Heart right ventricle (tissue), 16 donors: ENCODE measurements at regions not wholly inside any gene's neighbourhood (a gene's known extent, or its start where the extent isn't known, plus 50 kb on each side); places are given as distances from the start of the nearest gene placed in this dataset.

Experiments
- ATAC-seq, 8 donors: fragments of 200-7000 bp; cut with Tn5 transposase; one replicate each; pipeline ENCODE4 v1.9.1; 2020; ENCODE audit warnings: mild to moderate bottlenecking in 8 of 8, moderate library complexity in 8 of 8, moderate number of reproducible peaks in 1 of 8
- DNase-seq, 2 donors: peaks; one replicate each; pipeline ENCODE4 v3.0.0-alpha.2; 2020
- H3K27ac ChIP-seq, 10 donors: fragments of 200-600 bp; sonication (generic) in 2 of 10; one replicate each; pipeline versions ENCODE4 v1.5.0 to v1.8.0; 2020 to 2022; ENCODE audit warnings: mild to moderate bottlenecking in 3 of 10
- H3K27me3 ChIP-seq, 7 donors: fragments of 200-600 bp; one replicate each; pipeline ENCODE4 v1.8.0; 2021 to 2022; ENCODE audit warnings: mild to moderate bottlenecking in 2 of 7
- H3K36me3 ChIP-seq, 9 donors: fragments of 200-600 bp; sonication (generic) in 1 of 9; one replicate each; pipeline versions ENCODE4 v1.5.0 to v1.8.0; 2020 to 2022; ENCODE audit warnings: mild to moderate bottlenecking in 2 of 9
- H3K4me1 ChIP-seq, 9 donors: fragments of 200-600 bp; sonication (generic) in 1 of 9; one replicate each; pipeline versions ENCODE4 v1.5.0 to v1.8.0; 2020 to 2022; ENCODE audit warnings: mild to moderate bottlenecking in 4 of 9
- H3K4me3 ChIP-seq, 10 donors: fragments of 200-600 bp; sonication (generic) in 2 of 10; one replicate each; pipeline versions ENCODE4 v1.5.0 to v1.8.0; 2020 to 2022; ENCODE audit warnings: mild to moderate bottlenecking in 7 of 10, moderate library complexity in 2 of 10
- H3K9me3 ChIP-seq, 11 donors: fragments of 200-600 bp in 10 of 11; sonication (generic) in 2 of 11; one replicate each; pipeline versions ENCODE4 v1.5.0 to v1.8.0; 2013 to 2022; ENCODE audit warnings: mild to moderate bottlenecking in 2 of 11, control low read depth in 1 of 11, moderate library complexity in 1 of 11
- WGBS, 2 donors: extraction: QIAGEN DNeasy Blood & Tissue Kit; methylation state at CpG; one replicate each; pipeline ENCODE4 v1.1.7; 2013; ENCODE audit warnings: inconsistent platforms in 1 of 2; 5-methylcytosine and 5-hydroxymethylcytosine counted together
- intact Hi-C, 10 donors: fragments of 100-400 bp; cut with DNase I; formaldehyde crosslinking; loops; one replicate each; pipeline versions ENCODE4 v1.11.1 to v1.14.2; 2022
- TF ChIP-seq, protein P1 (sequence below), 9 donors: fragments of 200-600 bp; sonication (generic) in 2 of 9; IDR thresholded peaks; one replicate each; pipeline versions ENCODE4 v1.5.0 to v1.8.0; 2021 to 2022; ENCODE audit warnings: antibody characterized with exemption in 9 of 9, mild to moderate bottlenecking in 5 of 9, moderate library complexity in 1 of 9
- donor health status: Arrhythmogenic right ventricular cardiomyopathy.
- donor health status: ischemic (EF 13 %, LVEDD 7.1; RV severe dilation, severe dysfunction).
- donor health status: healthy with polysubstance abuse.
- donor health status: DM: no; HTN: yes; CAD: no.
- donor health status: DM: no; HTN: no; CAD: no.
- donor health status: ischemic (EF 25% LVEDD 6.9; RV normal size, moderate dysfunction).
- donor health status: ischemic (EF 25% LVEDD 5.7; RV mildly dilated, moderate dysfunction).
- donor health status: healthy.
- donor health status: DM: yes; HTN: yes; CAD: no.
- donor health status: Ischemic cardiomyopathy.
- donor health status: ischemic (EF 35%, LVEDD 5.7; RV mildly dilated, moderate dysfunction).
- donor health status: nonischemic (EF 11% LVEDD 7.7; RV severe dilation, severe dysfunction).
- donor health status: DM: yes; HTN: yes; CAD: no.
- donor health status: PGD.
- donor health status: ischemic (EF 29% LVEDD 5.4; RV normal size, mild dysfunction).
- donor health status: nonischemic (EF 23%, LVEDD 6.1; RV moderate dilation, normal function).

DNA sequence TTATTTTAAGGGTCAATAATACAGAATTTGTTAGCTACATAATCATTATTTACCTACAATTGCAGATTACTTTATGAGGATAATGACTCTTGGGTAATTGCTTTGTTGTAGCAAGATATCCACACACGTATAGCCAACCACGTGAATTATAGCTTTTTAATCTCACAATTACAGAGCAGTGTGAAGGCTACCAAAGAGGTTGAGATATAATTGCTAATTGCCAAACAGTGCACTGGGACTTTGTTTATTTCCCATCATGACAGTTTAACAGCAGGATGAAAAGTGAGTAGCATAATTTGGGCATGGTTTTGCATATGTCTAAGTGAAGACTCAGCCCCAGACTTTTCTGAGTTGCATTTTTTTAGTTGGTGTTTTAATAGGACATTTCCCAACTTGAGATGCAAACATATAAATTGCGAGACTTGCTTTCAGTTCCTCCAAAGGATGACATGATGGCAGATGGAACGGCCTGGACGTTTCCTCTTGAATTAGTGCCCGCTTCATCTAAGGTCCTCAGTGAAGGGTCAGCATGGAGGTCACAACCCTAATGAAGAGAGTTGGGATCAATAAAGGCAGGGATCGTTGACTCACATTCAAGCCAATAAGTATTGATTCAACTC is 180.7 kb upstream of the GPR26 start:
- Histone ChIP-seq H3K27me3 (peaks cover 0 to 28% (median 6%) of the 10 kb centered on the region in 7 donors), H3K27ac (no peak overlapping the region), H3K9me3 (no peaks in the 10 kb centered on the region), H3K4me1 (no peaks in the 10 kb centered on the region), H3K36me3 (no peaks in the 10 kb centered on the region), H3K4me3 (no peak overlapping the region)
- 81 to 84% methylated on average over 7 of the region's 7 CpGs for WGBS, 2 donors
- no peak for ATAC-seq
- intact Hi-C loops: no loop called here
- DNase-seq: no peak
- TF ChIP-seq, protein P1, sequence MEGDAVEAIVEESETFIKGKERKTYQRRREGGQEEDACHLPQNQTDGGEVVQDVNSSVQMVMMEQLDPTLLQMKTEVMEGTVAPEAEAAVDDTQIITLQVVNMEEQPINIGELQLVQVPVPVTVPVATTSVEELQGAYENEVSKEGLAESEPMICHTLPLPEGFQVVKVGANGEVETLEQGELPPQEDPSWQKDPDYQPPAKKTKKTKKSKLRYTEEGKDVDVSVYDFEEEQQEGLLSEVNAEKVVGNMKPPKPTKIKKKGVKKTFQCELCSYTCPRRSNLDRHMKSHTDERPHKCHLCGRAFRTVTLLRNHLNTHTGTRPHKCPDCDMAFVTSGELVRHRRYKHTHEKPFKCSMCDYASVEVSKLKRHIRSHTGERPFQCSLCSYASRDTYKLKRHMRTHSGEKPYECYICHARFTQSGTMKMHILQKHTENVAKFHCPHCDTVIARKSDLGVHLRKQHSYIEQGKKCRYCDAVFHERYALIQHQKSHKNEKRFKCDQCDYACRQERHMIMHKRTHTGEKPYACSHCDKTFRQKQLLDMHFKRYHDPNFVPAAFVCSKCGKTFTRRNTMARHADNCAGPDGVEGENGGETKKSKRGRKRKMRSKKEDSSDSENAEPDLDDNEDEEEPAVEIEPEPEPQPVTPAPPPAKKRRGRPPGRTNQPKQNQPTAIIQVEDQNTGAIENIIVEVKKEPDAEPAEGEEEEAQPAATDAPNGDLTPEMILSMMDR (IDR thresholded peaks at IDR 0.05): no peak

DNA sequence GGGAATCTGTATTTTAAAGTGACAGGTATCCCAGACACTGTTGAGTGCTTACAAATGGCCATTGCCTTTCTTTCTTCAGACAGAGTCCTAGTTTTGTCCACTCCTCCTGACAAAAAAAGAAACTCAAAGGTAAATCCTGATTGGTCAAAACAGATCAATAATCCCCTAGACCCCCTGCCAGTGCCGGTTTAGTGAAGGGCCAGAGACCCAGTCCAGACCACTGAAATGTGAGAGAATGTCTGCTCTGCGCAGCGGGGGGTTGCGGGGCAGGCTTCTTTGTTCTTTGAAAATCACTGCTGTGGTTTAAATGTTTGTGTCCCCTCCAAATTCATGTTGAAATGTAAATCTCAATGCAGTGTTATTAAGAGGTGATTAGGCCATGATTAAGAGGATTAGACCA is 177.7 kb upstream of the GPR26 start:
- intact Hi-C loops: no loop called here
- H3K9me3 ChIP-seq: no peaks in the 10 kb centered on the region
- H3K4me3 ChIP-seq: no peak overlapping the region
- H3K27ac ChIP-seq: no peak overlapping the region
- ATAC-seq (no peak), DNase-seq (no peak)
- peaks cover 0 to 36% (median 17%) of the 10 kb centered on the region in 7 donors for H3K27me3 ChIP-seq
- 70 to 71% methylated on average over 4 of the region's 4 CpGs for WGBS, 2 donors
- no peaks in the 10 kb centered on the region for H3K36me3 ChIP-seq
- TF ChIP-seq, protein P1 (IDR thresholded peaks at IDR 0.05): no peak
- H3K4me1 ChIP-seq: no peaks in the 10 kb centered on the region

DNA sequence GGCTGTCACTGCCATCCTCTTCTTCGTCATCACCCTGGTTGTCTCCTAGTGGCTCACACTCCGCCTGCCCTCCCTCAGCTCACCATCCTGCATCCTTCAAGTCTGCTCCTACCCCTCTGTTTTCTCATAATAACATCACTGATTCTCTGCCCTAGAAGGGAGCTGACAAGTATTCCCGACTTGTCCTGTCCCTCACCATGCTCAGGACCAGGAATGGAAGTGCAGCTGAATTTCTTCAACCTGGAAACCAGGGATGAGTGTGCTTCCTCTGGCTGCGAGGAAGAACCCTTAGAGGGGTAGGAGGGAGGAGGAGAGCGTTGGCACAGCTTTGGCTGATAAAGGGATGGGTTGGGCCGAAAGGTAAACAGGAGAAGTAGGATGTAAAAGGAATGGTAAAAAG is 174.8 kb upstream of the GPR26 start:
- DNase-seq (no peak), ATAC-seq (no peak)
- WGBS, 2 donors: 73% methylated on average over 6 of the region's 6 CpGs
- TF ChIP-seq, protein P1 (IDR thresholded peaks at IDR 0.05): no peak
- no peaks in the 10 kb centered on the region for H3K9me3 ChIP-seq
- intact Hi-C loops: no loop called here
- no peaks in the 10 kb centered on the region for H3K36me3 ChIP-seq
- H3K27me3 ChIP-seq: peaks cover 0 to 37% (median 17%) of the 10 kb centered on the region in 7 donors
- no peak overlapping the region for H3K4me3 ChIP-seq
- no peak overlapping the region for H3K27ac ChIP-seq
- no peaks in the 10 kb centered on the region for H3K4me1 ChIP-seq

DNA sequence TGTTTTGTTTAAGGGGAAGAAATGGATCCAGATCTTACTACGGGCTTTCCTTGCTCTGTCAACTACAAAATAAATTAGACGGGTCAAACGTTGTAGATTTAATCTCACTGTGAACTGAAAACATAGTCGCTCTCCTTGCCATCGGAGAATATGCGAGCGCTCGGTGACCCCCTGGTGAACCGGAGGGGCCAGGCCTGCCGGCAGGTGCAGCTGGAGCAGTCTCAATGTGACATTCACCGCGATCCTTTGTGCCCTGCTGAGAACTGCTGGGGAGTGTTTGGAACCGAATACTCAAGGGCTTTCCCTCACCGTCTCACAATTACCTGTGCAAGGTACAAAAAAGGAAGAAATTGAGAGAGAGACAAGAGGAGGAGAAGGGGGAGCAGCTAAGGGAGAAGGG is 174.1 kb upstream of the GPR26 start:
- Histone ChIP-seq H3K9me3 (no peaks in the 10 kb centered on the region), H3K4me1 (no peaks in the 10 kb centered on the region), H3K36me3 (no peaks in the 10 kb centered on the region), H3K4me3 (no peak overlapping the region), H3K27me3 (peaks cover 0 to 37% (median 17%) of the 10 kb centered on the region in 7 donors), H3K27ac (no peak overlapping the region)
- 37 to 50% methylated on average over 14 of the region's 14 CpGs for WGBS, 2 donors
- no peak for ATAC-seq
- intact Hi-C loops: no loop called here
- no peak for DNase-seq
- TF ChIP-seq, protein P1 (IDR thresholded peaks at IDR 0.05): no peak
